ENCODE measurements at regions not wholly inside any gene's neighbourhood (a gene's known extent, or its start where the extent isn't known, plus 50 kb on each side); places are given as distances from the start of the nearest gene placed in this dataset.
"Not testable (repeated sequence)": the region's sequence is repeated elsewhere in the genome, so short reads cannot be mapped to it uniquely, and the experiment has no call there.

DNA sequence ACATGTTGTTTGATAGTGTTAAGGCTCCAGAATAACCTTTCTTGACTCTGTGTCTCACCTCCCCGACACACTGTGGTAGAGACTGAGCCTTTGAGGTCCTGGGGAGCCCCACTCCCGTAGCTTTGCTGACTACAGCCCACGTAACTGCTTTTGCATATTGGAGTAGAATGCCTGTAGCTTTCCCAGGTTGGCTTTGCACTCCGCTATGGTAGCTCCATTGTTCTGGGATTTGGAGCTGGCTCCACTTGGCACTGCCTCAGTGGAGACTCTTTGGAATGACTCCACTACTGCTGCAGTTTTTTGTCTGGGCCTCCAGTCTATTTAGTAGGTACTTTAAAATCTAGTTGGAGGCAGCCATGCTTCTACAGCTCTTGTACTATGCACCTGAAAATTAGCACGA is 56.2 kb upstream of the ANXA1 start:
- no peak for DNase-seq (ENCODE audit: low read depth)

DNA sequence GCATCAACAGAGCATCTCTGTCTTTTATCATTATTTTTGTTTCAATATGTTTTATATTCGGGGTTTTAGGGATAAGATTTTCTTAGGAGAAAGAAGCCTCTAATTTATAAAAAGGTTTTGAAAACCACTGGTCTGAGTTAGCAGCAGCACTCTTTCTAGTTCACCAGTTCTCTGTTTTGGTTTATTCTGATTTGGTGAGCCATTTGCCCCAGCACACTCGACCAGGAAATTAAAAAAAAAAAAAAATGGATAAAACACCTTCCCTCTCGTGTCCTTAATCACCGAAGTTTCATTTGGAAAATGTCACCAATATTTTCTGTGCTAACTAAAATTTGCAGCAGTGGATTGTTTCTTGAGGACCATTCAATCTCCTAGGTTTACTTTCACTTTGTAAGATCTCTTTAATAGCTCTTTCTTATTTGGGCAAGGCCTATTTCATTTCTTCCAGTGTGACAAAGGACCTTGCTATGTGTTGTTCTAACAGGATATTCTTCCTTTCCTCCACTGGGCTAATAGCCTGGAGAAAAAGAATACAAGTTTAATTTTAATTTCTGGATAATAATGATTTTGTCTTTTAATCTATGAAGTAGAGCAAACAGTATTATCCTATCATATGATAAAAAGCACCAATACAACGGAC is 57.8 kb upstream of the ANXA1 start:
- DNase-seq (ENCODE audit: low read depth), result no peak

DNA sequence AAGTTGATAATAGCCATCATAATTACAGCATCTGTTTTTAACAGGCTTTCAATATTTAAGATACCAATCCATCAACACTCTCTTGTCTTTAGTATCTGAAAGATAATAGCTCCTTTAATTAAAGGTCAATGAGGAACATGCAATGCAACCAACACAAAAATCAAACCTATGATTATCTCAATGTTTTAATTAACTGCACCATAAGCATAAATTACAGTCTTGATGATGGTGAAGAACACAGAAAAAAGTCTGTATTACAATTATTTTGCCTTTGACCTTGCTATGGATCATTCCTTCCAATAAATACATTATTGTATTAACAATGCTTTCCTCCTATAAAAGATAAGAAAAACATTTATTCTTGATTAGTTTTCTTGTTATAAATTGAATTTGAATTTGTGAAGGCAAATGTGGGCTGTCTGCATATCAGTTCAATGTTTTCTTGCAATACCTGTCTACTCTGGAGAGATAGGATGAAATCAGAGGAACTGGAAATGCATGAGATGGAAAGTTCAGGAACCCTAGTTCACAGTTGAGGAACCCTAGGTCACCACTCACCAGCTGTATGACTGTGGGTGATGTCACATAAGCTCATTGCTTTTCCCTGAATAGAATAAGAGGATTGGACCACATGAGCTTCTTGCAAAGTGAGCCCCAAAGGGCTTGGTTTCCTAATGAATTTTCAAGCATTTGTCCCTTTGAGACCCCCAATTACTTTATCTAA is 58.5 kb upstream of the ANXA1 start:
- no peak for DNase-seq (ENCODE audit: low read depth)

DNA sequence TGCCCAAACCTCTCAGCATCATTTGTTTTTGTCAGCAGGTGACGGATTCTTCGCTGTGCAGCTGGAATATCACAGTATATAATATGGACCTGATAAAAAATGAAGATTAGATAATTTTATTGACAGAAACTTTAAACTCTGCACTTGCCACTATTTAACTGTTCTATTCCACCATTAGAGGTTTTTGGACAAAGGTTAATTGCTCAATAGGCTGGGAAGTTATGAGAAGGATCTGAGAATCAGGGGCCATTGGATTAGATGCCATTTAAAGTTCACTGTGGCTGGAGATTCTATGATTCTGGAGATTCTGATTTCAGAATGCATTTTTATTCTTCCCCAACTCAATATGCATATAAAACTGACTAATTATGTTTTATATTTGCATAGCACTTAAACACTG is 59.8 kb upstream of the ANXA1 start:
- no peak for DNase-seq (ENCODE audit: low read depth)

DNA sequence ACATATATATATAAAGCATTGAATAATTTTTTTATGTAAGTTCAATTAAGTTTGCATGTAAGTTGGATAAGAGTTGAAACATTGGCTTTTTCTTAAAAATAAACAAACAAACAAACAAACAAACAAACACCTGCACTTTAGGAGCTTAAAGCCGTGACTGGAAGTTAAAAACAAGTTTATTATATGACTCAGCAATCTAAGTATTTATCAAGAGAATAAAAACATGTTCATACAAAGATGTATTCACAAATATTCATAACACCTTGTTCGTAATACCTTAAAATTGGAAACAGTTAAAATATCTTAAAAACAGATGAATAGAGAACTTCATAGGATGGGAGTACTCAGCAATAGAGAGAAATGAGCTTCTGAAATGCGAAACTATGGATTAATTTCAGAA is 61.5 kb upstream of the ANXA1 start:
- no peak for DNase-seq (ENCODE audit: low read depth)

DNA sequence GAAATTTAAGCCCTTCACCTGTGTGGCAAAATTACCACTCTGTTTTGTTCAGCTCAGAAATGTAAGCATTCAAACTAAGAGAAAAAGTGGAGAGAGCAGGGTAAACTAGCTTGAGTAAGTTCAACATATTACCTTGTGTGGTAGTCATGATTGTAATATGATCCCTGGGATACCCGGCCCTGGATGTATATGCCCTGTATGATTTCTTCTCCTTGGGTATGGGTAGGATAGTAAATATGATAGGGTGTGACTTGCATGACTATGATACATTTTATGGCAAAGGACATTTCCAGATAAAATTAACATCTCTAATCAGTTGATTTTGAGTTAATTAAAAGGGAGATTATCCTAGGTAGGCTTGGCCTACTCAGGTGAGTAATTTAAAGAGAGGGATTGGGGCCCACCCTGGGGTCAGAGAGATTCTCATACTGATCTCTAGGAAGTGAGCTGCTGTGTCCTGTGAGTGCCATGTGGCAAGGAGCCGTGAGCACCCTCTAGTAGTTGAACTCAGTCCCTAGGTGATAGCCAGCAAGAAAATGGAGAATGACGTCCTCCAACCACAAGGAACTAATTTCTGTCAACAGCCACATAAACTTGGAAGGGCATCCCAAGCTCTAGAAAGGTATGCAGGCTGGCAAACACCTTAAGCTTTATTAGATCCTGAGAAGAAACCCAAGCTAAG is 62.2 kb upstream of the ANXA1 start:
- no peak for DNase-seq (ENCODE audit: low read depth)

DNA sequence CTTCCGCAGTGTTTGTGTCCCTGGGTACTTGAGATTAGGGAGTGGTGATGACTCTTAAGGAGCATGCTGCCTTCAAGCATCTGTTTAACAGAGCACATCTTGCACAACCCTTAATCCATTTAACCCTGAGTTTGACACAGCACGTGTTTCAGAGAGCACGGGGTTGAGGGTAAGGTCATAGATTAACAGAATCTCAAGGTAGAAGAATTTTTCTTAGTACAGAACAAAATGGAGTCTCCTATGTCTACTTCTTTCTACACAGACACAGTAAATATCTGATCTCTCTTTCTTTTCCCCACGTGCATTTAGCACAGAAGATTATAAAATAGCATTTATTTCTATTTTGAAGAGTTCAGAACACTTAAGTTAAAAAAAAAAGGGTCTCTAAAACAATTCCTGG is 63.8 kb upstream of the ANXA1 start:
- DNase-seq (ENCODE audit: low read depth), result not testable (repeated sequence)

DNA sequence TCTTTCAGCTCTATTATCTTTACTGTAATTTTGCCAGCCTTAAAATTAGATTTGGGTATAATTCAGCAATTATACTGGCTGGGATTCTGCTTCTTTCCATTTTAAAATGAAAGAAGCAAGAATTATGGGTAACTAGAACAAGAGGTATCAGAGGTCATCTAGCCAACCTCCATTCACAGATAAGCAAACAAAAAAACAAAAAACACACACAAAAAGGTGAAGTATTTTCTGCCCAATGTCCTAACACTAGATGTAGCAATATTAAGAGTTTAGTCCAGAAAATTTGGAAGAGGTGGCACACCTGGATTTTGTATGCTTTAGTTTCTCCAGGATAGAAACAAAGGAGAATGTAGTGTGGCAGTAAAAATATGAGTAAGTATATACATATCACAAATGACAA is 68.1 kb upstream of the ANXA1 start:
- no peak for DNase-seq (ENCODE audit: low read depth)

DNA sequence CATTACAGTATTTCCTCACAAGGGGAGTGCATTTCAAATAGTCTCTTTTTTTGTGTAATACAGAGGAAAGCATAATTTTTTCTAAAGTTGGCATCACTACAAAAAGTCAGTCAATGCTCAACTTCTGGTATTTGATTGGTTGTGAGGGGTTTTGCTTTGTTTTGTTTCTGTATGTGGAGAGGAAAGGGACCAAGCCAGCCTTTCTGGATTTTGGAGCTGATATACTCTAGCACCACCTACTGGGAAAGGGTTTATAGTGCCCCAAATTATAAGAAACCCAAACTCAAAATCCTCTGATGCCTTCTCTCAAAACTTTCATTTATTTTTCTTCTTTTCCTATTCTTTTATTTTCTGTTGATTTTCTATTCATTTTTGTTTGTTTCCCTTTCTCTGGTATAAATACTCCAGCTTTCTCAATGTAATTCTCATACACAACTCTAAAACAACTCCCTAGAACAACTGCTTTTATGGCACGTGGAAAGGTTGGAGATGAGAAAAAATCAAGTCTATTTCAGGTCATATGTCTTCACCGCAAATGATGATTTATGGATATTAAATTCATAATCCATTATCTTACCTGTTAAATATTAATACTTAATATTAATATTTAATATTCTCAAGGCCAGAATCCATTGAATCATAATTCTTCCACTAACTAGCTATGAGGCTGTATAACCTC is 69.5 kb upstream of the ANXA1 start:
- no peak for DNase-seq (ENCODE audit: low read depth)

DNA sequence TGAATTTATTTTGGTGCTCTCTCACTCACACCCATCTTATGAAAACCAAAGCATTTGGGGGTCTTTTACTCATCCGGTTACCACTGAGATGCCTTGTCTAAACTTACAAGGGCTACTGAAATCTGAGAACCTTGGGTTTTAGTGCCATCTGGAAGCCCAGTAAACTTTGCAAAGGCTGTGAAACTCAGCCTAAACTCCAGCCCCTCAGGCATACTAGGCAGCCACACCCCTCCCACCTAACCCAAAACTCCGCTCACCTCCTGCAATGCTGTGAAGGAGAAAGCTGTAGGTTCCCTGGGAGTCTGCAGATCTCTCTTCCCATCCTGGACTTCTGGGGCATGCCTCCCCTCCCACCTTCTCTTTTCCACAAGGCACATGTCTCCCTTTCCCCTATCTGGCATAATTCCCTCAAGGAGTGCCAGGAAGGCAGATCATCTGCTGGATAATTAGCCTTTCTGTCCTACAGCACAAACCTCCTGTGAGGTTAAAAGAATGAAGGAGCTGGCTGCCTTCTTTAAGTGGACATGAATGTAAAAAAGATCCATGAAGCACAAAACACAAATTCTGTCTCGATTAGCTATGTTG is 71.5 kb upstream of the ANXA1 start:
- DNase-seq (ENCODE audit: low read depth), result no peak

DNA sequence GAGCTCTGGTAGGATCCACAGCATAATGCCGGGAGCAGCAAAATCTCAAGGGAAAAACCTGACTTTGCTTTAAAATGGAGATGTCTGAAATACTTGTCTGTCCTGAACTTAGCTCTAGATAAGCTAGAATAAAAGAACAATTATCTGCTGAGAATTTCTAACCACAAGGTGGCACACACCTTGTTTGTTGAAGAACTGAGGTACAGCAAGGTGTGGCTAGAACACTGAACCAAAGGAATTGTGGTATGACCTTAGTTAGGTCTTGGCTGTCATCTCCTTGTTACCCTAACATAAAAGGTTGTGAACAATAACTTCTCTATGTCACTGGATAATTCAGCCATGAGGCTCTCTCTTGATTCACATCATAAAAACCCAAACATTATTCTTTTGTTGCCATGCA is 72.3 kb upstream of the ANXA1 start:
- DNase-seq (ENCODE audit: low read depth), result no peak

DNA sequence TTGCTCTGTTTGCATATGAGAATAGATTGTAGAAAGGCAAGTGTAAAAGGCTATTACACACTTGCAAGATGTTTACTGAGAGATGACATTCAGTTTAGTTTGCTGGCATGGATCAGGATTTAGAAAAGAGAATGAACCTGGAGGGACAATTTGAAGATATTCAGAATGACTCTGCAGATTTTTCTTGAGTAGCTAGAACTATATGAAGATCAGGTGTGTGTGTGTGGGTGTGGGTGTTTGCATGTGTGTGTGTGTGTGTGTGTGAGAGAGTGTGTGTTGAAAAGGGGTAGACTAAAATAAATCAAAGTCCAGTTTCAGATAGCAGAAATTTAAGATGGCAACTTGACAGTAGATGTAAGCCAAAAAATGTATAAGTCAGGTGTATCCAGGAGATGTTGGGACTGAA is 74.0 kb upstream of the ANXA1 start:
- DNase-seq (ENCODE audit: low read depth), result no peak

DNA sequence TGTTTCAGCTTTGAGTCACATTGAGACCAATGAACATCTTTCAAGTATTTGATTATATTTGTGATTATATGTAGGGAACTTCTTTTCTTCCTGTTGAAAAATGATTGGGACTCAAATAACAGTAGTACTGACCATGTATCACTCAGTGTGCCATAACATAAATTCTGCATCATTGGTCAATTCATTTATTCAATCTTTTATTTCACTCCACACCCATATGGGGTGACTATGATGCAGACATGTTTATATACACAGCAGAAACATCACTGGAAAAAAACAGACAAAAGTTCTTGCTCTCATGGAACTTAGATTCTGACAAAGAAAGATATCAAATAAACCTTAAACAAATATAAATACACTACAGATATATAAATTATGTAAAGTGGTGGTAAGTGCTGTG is 74.7 kb upstream of the ANXA1 start:
- DNase-seq (ENCODE audit: low read depth), result no peak

DNA sequence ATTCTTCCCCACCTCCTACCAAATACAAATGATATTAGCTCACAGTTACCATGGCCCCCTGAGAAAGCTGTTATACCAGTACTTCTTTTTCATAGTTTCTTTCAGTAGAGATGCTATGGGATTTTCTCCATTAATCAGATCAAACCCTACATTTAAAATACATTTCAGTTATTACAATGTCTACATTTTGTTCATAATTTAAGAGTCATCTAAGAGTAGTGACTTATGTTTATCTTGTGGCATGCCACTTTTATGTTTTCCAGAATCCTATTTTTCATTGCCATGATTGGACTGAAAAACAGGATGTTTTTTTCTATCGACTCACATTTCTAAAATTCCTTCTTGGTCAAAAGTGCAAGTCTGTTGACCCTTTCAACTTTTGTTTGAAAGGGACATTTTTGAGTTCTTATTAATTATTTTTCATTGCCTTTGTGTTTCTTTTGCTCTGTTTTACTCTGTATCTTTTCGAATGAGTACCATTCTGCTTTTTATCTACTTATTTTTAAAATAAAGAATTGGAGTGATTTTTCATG is 77.4 kb upstream of the ANXA1 start:
- DNase-seq (ENCODE audit: low read depth), result no peak

DNA sequence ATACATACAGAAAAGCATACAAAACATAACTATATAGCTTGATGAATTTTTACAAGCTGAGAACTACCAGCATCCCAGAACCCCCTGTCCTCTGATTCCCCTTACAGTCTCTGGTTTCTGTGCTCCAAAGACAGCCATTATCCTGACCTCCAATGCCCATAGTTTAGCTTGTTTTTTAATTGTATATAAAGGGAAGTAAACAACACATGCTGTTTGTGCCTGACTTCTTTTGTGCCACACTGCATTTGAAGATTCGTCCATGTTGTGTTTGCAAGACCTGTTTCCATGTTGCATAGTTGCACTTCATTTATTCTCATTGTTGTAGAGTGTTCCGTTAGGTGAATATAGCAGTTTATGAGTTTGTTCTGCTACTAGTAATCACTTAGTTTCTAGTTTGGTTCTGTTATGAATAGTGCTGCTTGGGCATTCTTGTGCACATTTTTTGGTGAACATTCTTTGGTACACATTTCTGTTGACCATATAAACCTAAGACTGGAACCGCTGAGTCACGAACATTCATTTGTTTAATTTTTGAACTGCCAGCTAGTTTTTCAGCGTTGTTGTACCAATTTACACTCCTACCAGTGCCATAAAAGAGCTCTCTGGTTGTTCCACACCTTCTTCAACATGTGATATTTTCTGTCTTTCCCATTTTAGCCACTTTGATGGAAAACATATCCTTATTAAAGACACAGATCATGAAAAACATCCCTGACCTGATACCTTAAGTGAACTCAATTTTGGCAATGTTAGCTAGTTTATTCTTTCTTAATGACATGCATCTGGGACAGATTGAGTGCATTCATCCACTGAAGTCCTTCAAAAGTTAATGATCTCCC is 78.1 kb upstream of the ANXA1 start:
- no peak for DNase-seq (ENCODE audit: low read depth)

DNA sequence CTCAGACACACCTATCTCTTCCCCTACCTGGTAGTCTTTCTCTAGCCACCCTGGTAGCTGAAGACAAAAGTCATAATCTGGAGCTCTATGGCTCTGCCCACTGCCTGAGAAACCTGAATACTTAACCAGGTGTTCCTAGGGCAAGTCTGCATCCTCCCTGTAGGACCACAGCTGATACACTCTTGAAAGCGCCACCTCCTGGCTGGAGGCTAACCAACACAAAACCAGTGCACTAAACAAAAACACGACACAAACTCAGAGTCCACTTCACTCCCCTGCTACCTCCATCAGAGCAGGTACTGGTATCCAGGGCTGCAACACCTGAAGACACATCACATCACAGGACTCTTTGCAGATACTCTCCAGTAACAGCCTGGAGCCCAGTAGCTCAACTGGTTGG is 84.6 kb upstream of the ANXA1 start:
- DNase-seq (ENCODE audit: low read depth), result no peak

DNA sequence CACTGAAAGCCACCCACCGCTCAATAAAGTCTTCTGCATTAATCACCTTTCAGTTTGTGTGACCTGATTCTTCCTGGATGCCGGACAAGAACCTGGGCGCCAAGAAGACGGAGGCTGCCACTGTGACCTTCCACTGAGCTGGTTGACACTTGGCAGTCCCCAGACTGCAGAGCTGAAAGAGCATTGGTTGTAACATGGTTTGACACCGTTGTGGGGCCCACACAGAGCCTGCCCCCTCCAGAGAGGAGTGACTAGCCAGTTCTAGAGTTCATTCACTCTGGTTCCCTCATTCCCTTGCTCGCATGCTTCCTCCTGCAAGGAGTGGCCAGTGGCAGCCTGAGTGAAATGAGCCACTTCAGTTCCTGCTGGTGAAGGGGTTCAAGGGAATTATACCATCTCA is 86.2 kb upstream of the ANXA1 start:
- no peak for DNase-seq (ENCODE audit: low read depth)

DNA sequence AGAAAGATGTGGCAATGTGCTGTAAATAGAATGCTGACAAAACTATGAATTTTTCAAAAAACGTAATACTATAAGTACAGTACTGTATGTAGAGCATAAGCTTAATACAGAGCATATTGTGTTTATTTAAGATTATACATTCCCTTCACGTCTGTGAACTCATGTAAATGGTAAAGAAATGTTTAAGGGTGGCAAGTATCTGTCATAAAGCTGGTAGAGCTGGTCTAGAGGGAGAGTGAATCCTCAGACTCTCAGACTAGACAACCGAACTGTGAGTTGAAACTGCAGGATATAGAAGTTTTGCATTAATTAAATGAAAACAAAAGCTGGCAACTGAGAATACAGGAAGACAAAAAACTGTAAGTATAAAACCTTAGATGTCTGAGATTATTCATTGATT is 87.3 kb upstream of the ANXA1 start:
- DNase-seq (ENCODE audit: low read depth), result no peak

DNA sequence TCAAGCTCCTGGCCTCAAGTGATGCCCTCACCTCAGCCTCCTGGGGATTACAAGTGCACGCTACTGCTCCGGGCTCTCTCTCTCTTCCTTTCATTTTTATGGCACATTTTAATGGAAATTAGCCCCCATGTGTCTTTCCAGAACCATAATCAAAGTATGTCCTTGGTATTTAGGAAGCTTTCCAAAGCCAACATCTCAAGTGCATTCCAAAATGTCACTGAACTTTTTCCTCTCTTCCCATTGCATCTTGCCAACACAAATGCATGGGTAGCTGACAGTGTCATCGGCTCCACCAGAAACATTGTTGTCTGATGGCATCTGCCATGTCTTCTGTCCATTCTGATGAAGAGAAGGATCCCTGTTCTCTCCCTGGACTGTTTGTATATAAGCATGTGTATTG is 90.5 kb upstream of the ANXA1 start:
- no peak for DNase-seq (ENCODE audit: low read depth)

DNA sequence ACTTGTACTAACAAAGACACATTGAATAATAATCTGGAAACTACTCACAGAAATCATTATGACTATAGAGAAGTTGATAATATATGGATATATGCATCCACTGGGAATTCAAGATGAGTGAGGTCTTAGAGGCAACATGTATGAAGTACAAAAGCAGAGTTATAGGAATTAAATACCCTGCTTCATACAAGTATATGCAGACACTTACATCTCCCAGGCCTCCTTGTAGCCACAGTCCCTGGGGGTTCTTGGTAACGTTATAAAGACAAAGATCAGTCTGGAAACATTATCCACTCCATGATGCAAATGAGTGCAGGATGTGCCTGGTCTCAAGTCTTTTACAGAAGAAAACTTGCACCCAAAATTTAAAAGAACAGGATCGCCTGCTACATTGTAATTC is 92.4 kb upstream of the ANXA1 start:
- DNase-seq (ENCODE audit: low read depth), result no peak

DNA sequence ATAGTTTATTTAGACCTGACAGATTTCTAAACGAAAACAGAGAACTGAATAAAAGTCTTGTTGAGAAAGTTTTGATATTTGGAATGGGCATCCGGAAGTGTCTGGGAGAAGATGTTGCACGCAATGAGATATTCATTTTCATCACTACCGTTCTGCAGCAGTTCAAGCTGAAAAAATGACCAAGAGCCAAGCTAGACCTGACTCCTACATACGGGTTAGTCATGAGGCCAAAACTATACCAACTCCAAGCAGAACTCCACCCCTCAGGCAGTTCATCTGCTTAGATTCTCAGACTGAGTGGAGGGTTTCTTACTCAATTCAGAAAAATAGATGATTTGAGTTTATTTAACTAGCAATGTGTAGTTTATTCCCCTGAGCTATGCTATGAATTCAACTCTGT is 95.4 kb upstream of the ANXA1 start:
- DNase-seq (ENCODE audit: low read depth), result no peak

DNA sequence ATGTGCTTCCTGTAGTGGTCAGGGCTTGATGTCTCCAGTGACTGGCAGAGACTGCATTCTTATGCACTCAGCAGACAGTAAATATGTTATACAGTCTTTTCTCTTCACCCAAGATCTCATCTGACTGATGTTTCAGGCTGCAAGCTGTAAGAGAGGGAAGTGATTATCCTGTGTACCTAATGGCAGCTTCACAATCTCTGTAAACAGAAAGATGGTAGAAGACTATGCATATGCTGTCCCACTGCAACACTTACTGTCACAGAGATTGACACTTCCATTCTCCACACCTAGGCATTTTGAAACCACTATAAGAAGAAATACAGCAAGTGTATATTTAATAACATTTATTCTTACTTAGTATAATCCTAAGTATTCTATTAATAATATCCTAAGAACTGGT is 97.6 kb upstream of the ANXA1 start:
- no peak for DNase-seq (ENCODE audit: low read depth)

Data from T-helper 22 cell (primary cell).